Upper lobe of left lung (tissue), 6 donors: ENCODE measurements at regions not wholly inside any gene's neighbourhood (a gene's known extent, or its start where the extent isn't known, plus 50 kb on each side); places are given as distances from the start of the nearest gene placed in this dataset.

Experiments
- ATAC-seq, 2 donors: fragments of 200-7000 bp; cut with Tn5 transposase; one replicate each; pipeline ENCODE4 v1.9.1; 2022; ENCODE audit warnings: mild to moderate bottlenecking in 2 of 2, moderate library complexity in 2 of 2; ENCODE audit not compliant: low FRiP score in 2 of 2
- DNase-seq, 2 donors: peaks; one replicate each; pipeline ENCODE4 v3.0.0-alpha.2; 2019 to 2020
- H3K27ac ChIP-seq, 4 donors: fragments of 200-600 bp; sonication (generic); one replicate each; pipeline ENCODE4 v1.5.1; 2016 to 2019
- H3K27me3 ChIP-seq, 4 donors: fragments of 200-600 bp; sonication (generic); one replicate each; pipeline ENCODE4 v1.5.1; 2017 to 2019
- H3K36me3 ChIP-seq, 4 donors: fragments of 200-600 bp; sonication (generic); one replicate each; pipeline ENCODE4 v1.5.1; 2016 to 2019
- H3K4me1 ChIP-seq, 4 donors: fragments of 200-600 bp; sonication (generic); one replicate each; pipeline ENCODE4 v1.5.1; 2018 to 2019
- H3K4me3 ChIP-seq, 4 donors: fragments of 200-600 bp; sonication (generic); one replicate each; pipeline ENCODE4 v1.5.1; 2017 to 2019; ENCODE audit warnings: mild to moderate bottlenecking in 2 of 4, moderate library complexity in 1 of 4
- H3K9me3 ChIP-seq, 4 donors: fragments of 200-600 bp; sonication (generic); one replicate each; pipeline ENCODE4 v1.5.1; 2018 to 2019
- EP300 ChIP-seq, 4 donors: sonication (generic); formaldehyde crosslinking; IDR thresholded peaks; one replicate each; pipeline ENCODE4 v1.5.1; 2017; ENCODE audit warnings: antibody characterized with exemption in 4 of 4, control low read depth in 2 of 4
- POLR2A ChIP-seq, 4 donors: fragments of 450-650 bp; IDR thresholded peaks; one replicate each; pipeline ENCODE4 v1.5.1; 2016 to 2017; ENCODE audit warnings: antibody characterized with exemption in 4 of 4, mild to moderate bottlenecking in 2 of 4
- POLR2AphosphoS5 ChIP-seq, 2 donors: sonication (generic); formaldehyde crosslinking; IDR thresholded peaks; one replicate each; pipeline ENCODE4 v1.5.1; 2017; ENCODE audit warnings: antibody characterized with exemption in 2 of 2
- WGBS, 2 donors: methylation state at CpG; one replicate each; pipeline ENCODE4 v1.1.5; 2017 to 2018; 5-methylcytosine and 5-hydroxymethylcytosine counted together
- TF ChIP-seq, protein P1 (sequence below), 6 experiments: fragments of 450-650 bp in 4 of 6; fragments of 200-600 bp in 2 of 6; sonication (generic) in 2 of 6; IDR thresholded peaks; one replicate each; pipeline ENCODE4 v1.5.1; 2016 to 2019; ENCODE audit warnings: antibody characterized with exemption in 6 of 6
- donor health status: DM: no; HTN: no; CAD: no; lungs with moderate emphysema.
- donor health status: DM: no; HTN: yes; CAD: no; lungs with severe emphysema.

DNA sequence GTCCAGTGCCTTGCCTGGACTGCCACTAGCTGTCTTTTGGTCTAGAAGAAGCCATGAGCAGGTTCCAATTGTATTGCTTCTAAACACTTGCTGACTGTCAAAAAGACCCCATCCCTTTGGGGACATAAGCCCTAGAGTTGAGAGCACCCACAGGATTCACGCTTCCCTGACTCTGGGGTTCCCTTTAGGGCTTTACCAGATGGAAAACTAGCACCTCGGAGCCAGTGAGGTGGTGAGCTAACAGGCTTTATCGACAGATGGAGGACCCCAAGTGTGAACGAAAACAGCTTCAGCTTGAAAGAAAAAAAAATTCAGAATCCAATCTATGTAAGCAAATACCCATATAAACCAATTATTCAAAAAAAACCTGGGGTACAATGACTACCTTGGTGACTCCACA, 90.8 kb downstream of the NAA11 start:
- 61 to 91% methylated on average over 4 of the region's 4 CpGs for WGBS, 2 donors
- DNase-seq (no peak), ATAC-seq (no peak)
- Histone ChIP-seq H3K9me3 (no peaks in the 10 kb centered on the region), H3K4me1 (no peaks in the 10 kb centered on the region), H3K36me3 (no peaks in the 10 kb centered on the region), H3K27me3 (no peaks in the 10 kb centered on the region), H3K4me3 (no peak overlapping the region), H3K27ac (no peak overlapping the region)
- TF ChIP-seq EP300 (IDR thresholded peaks at IDR 0.05) = no peak
- no peak for TF ChIP-seq POLR2A (IDR thresholded peaks at IDR 0.05)
- no peak for TF ChIP-seq POLR2AphosphoS5 (IDR thresholded peaks at IDR 0.05)
- TF ChIP-seq, protein P1, sequence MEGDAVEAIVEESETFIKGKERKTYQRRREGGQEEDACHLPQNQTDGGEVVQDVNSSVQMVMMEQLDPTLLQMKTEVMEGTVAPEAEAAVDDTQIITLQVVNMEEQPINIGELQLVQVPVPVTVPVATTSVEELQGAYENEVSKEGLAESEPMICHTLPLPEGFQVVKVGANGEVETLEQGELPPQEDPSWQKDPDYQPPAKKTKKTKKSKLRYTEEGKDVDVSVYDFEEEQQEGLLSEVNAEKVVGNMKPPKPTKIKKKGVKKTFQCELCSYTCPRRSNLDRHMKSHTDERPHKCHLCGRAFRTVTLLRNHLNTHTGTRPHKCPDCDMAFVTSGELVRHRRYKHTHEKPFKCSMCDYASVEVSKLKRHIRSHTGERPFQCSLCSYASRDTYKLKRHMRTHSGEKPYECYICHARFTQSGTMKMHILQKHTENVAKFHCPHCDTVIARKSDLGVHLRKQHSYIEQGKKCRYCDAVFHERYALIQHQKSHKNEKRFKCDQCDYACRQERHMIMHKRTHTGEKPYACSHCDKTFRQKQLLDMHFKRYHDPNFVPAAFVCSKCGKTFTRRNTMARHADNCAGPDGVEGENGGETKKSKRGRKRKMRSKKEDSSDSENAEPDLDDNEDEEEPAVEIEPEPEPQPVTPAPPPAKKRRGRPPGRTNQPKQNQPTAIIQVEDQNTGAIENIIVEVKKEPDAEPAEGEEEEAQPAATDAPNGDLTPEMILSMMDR (IDR thresholded peaks at IDR 0.05) = no peak

DNA sequence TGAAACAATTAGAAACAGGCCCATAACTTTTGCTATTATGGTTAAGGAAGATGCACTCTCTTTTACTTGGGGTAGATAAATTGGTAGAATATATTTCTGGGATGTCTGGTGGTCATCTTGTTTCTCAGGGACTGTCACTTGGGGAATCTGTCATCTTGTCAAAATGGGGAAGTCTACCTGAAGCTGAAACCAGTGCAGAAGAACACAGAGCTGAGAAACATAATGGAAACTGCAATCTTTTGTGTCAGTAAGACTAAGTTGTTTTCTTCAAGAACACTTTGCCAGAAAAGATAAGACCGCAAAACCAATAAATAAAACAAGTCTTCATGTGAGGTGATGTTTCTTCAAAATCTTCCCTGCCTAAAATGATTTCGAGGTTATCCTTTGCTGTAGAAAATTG, 92.0 kb downstream of the NAA11 start:
- 75 to 87% methylated on average over 2 of the region's 2 CpGs for WGBS, 2 donors
- no peaks in the 10 kb centered on the region for H3K27me3 ChIP-seq
- H3K4me3 ChIP-seq = no peak overlapping the region
- DNase-seq (no peak), ATAC-seq (no peak)
- no peaks in the 10 kb centered on the region for H3K36me3 ChIP-seq
- H3K27ac ChIP-seq = no peak overlapping the region
- no peak for TF ChIP-seq POLR2AphosphoS5 (IDR thresholded peaks at IDR 0.05)
- no peak for TF ChIP-seq EP300 (IDR thresholded peaks at IDR 0.05)
- TF ChIP-seq POLR2A (IDR thresholded peaks at IDR 0.05) = no peak
- TF ChIP-seq, protein P1 (IDR thresholded peaks at IDR 0.05) = no peak
- H3K4me1 ChIP-seq = no peaks in the 10 kb centered on the region
- H3K9me3 ChIP-seq = no peaks in the 10 kb centered on the region

DNA sequence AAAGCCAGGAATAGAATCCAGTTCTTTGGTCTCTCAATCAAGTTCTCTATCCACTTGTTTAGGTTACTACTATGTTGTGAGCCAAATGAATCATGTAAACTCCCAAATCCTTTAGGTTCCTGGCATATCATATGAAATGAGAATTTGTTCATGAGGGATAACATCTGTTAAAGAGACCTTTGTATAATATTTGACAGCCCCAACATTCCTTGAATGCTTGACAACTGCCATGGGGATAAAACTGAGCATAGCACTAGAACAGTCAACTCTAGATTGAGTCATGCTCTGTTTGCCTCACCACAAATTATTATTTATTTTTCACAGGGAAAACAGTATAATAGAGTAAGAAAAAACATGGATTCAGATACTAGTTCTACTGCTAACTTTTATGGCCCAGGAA, 93.3 kb downstream of the NAA11 start:
- ATAC-seq = no peak
- TF ChIP-seq, protein P1 (IDR thresholded peaks at IDR 0.05) = no peak
- no peak for TF ChIP-seq POLR2AphosphoS5 (IDR thresholded peaks at IDR 0.05)
- TF ChIP-seq POLR2A (IDR thresholded peaks at IDR 0.05) = no peak
- no peak for TF ChIP-seq EP300 (IDR thresholded peaks at IDR 0.05)
- Histone ChIP-seq H3K4me1 (no peaks in the 10 kb centered on the region), H3K9me3 (no peaks in the 10 kb centered on the region), H3K36me3 (no peaks in the 10 kb centered on the region), H3K27me3 (no peaks in the 10 kb centered on the region), H3K4me3 (no peak overlapping the region), H3K27ac (no peak overlapping the region)
- no peak for DNase-seq

DNA sequence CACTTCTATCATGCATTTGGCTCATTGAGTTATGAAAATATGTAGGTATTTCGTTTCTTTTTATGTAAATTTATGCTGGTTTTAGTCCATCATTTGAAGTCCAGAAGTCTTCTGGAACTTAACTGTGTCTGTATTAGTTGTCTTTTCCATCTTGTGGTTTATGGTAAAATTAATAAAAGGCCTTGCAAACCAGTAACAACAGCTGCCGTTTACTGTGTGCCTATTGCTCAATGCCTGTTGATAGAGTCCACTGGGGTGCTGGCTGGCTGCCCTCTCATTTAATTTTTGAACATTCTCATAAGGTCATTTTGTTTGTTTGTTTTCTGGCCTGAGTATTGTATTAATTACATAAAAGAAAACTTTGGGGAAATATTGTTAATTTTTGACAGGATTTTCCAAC, 98.0 kb downstream of the NAA11 start:
- Histone ChIP-seq H3K36me3 (no peaks in the 10 kb centered on the region), H3K4me1 (no peaks in the 10 kb centered on the region), H3K4me3 (no peak overlapping the region), H3K27me3 (no peaks in the 10 kb centered on the region), H3K9me3 (no peaks in the 10 kb centered on the region), H3K27ac (no peak overlapping the region)
- WGBS, 2 donors = 38 to 50% methylated on average over 2 of the region's 2 CpGs
- DNase-seq (no peak), ATAC-seq (no peak)
- TF ChIP-seq EP300 (IDR thresholded peaks at IDR 0.05) (no peak), POLR2A (IDR thresholded peaks at IDR 0.05) (no peak), POLR2AphosphoS5 (IDR thresholded peaks at IDR 0.05) (no peak)
- TF ChIP-seq, protein P1 (IDR thresholded peaks at IDR 0.05) = no peak

DNA sequence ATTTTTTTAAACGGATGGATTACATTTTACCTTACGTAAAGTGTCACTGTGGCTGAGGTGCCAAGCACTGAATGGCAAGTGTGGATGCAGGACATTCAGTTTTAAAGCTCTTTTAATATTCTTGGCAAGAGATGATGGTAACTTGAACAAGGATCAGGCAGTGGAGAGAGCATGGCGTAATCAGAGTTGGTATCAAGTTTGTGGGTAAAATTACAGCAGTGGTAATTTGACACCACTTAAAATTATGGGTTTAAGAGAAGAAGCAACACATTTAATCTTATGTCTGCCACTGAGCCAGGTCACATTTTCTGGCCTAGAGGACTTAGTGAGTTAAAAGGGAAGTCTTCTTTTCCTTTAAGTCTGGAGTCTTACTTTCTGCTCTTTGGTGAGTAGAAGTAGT, 100.5 kb downstream of the NAA11 start:
- H3K9me3 ChIP-seq = no peaks in the 10 kb centered on the region
- H3K4me3 ChIP-seq = no peak overlapping the region
- TF ChIP-seq POLR2AphosphoS5 (IDR thresholded peaks at IDR 0.05) (no peak), EP300 (IDR thresholded peaks at IDR 0.05) (no peak), POLR2A (IDR thresholded peaks at IDR 0.05) (no peak)
- TF ChIP-seq, protein P1 (IDR thresholded peaks at IDR 0.05) = no peak
- H3K36me3 ChIP-seq = no peaks in the 10 kb centered on the region
- DNase-seq (no peak), ATAC-seq (no peak)
- no peaks in the 10 kb centered on the region for H3K4me1 ChIP-seq
- H3K27ac ChIP-seq = no peak overlapping the region
- no peaks in the 10 kb centered on the region for H3K27me3 ChIP-seq
- WGBS, 2 donors = 29 to 30% methylated on average over 3 of the region's 3 CpGs
